ENCODE measurements at regions not wholly inside any gene's neighbourhood (a gene's known extent, or its start where the extent isn't known, plus 50 kb on each side); places are given as distances from the start of the nearest gene placed in this dataset.
"Not testable (repeated sequence)": the region's sequence is repeated elsewhere in the genome, so short reads cannot be mapped to it uniquely, and the experiment has no call there.

- not testable (repeated sequence) for DNase-seq
Observed at GRCh38 chr7:35910621-35911020, 109.8 kb downstream of the SEPTIN7 start.

GRCh38 chr7:35913350-35913749 lies 112.5 kb downstream of the SEPTIN7 start:
- DNase-seq = not testable (repeated sequence)

DNA sequence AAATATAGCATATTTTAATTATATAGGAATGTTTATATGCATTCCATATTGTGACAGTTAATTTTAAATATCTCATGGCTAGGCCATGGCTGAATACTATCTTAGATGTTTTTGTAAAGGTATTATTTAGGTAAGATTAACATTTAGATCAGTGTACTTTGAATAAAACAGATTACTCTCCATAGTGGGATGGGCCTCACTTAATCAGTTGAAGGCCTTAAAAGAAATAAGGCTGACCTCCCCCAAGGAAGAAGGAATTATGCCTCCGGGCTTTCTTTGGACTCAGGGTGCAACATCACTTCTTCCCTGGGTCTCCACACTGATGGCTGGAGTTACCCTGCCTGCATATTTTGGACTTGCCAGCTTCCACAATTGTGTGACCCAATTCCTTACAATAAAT lies 113.4 kb downstream of the SEPTIN7 start:
- DNase-seq = not testable (repeated sequence)

- DNase-seq = not testable (repeated sequence)
Observed at GRCh38 chr7:35915247-35915955, 114.5 kb downstream of the SEPTIN7 start.

GRCh38 chr7:35918217-35918616 lies 117.4 kb downstream of the SEPTIN7 start:
- DNase-seq = not testable (repeated sequence)

DNA sequence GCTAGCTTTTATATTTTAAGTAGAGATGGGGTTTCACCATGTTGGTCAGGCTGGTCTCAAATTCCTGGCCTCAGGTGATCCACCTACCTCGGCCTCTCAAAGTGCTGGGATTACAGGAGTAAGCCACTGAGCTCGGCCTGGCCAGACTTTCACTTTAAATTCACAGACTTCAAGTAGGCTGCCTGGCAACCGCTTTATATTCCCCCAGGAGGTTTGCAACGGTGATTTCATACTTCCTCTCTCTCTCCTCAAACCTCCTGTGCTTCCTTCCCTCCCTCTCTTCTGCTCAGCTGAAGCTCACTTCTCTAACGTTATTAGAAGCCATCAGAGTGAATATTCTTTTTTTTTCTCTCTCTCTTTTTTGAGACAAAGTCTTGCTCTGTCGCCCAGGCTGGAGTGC lies 118.8 kb downstream of the SEPTIN7 start:
- DNase-seq = peak; percentile 12

DNA sequence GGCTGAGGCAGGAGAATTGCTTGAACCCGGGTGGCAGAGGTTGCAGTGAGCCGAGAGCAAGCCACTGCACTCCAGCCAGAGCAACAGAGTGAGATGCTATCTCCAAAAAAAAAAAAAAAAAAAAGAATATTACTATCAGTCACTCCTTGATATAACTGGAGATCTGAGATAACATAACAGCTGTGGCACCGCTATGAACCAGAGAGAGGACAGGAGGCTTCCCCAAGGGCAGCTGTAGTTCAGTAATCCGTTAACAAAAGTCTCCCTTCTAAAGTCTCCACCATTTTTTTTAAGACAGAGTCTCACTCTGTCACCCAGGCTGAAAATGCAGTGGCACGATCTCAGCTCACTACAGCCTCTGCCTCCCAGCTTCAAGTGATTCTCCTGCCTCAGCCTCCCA lies 120.5 kb downstream of the SEPTIN7 start:
- DNase-seq = not testable (repeated sequence)

- not testable (repeated sequence) for DNase-seq
Observed at GRCh38 chr7:35924668-35925067, 123.8 kb downstream of the SEPTIN7 start.

DNA sequence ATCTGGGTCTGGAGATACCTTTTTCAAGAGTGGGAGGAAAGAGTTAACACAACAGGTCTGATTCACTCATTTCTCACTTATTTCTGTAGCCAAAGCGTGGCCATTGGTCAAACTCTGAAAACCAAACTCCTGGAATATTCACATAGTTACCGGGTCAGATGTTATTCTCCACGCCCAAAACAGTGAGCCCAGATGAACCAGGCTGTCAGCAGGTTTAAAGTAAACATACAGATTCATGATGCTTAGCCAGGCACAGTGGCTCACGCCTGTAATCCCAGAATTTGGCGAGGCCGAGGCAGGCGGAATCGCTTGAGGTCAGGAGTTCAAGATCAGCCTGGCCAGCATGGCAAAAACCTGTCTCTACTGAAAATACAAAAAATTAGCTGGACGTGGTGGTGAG lies 126.1 kb downstream of the SEPTIN7 start:
- DNase-seq = not testable (repeated sequence)

GRCh38 chr7:35931134-35931533 lies 130.3 kb downstream of the SEPTIN7 start:
- not testable (repeated sequence) for DNase-seq

- DNase-seq = not testable (repeated sequence)
Observed at GRCh38 chr7:35931551-35931950, 130.7 kb downstream of the SEPTIN7 start.

DNA sequence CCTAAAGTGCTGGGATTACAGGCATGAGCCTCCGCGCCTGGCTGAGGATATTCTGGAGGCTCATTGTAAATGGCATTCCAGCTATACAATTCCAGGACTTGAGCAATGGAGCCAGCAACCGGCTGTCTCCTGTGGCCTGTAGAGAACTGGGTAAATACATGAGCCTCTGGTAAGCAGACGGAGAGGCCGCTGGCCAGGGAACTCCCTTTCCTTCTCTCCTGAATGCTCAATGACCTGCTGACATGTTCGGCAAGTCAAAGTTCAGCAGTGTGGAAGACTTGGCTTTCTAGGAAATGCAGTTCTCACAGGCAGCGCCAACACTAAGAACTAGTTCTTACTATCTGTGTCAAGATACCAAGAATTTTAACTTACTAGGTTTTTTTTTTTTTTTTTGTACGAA lies 139.8 kb downstream of the SEPTIN7 start:
- DNase-seq = not testable (repeated sequence)

- not testable (repeated sequence) for DNase-seq
Observed at GRCh38 chr7:35945621-35946020, 144.8 kb downstream of the SEPTIN7 start.

- DNase-seq = not testable (repeated sequence)
Observed at GRCh38 chr7:35955735-35956134, 154.9 kb downstream of the SEPTIN7 start.

DNA sequence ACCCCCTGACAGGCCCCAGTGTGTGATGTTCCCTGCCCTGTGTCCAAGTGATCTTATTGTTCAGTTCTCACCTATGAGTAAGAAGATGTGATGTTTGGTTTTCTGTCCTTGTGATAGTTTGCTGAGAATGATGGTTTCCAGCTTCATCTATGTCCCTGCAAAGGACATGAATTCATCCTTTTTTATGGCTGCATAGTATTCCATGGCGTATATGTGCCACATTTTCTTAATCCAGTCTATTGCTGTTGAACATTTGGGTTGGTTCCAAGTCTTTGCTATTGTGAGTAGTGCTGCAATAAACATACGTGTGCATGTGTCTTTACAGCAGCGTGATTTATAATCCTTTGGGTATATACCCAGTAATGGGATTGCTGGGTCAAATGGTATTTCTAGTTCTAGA lies 156.1 kb downstream of the SEPTIN7 start:
- not testable (repeated sequence) for DNase-seq

DNA sequence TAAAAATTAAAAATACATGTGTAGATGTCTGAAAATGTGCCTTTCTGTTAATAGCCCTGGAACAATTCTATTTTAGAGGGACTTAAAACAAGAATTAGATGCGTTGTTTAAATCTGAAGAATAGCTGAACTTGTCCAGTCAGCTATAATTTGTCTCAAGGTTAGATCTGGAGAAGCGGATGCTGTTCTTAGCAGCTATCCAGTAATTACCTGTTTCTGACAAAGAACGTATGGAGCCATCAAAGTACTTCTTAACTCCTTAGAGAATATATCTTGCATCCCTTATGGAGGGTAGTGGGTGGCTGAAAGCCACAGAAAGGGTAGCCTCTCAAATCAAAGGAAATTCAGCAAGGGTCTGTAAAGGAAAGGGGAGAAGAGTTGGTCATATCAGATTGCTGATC lies 160.4 kb downstream of the SEPTIN7 start:
- DNase-seq = not testable (repeated sequence)

DNA sequence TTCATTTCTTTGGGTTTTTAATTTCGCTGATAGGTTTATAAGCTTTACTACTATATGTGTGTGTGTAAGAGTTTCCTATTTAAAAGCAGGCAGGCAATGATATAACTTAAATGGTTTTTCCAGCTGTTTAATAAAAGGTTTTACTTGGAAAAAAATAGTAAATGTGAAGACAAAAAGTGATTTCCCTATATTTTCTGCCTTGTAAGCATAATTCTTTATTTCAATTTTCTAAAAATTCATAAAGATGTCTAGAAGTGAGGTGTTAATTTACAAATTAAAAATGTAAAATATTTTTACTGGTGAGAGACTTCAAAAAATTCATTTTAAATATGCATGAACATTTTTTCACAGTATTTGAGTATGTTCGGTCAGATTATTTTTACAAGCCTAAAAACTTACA lies 161.8 kb downstream of the SEPTIN7 start:
- not testable (repeated sequence) for DNase-seq

DNA sequence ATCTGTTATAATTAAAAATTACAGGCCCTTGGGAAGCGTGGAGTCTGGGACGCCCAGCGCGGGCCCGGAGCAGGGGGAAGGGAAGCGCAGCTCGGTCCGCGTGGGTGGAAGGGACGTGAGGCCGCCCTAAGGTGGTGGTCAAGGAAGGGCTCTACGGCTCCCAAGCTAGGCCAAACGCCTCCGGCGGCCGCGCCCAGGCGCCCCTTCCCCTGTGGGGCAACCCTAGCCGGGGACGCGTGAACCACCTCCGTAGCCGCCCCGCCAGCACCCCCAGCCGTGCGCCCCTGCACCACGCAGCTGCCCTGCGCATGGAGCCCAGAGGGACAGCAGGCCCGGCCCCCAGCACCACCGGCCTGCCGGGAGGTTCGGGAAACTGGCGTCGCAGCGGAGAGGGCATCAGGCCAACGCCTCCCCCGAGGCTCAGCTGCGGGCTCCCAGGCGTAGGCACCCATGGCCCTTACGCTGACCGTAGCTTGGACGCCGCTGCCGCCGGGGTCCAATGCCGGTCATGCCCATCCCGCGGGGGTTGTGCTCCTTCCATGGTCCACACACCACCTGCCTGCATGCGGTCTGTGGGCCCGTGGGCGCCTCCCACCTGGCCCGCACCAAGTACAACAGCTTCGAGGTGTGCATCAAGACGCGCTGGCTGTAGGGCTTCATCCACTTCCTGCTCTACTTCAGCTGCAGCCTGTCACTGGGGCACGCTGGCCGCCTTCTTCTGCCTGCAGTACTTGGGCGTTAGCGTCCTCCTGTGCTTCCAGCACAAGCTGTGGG lies 166.7 kb downstream of the SEPTIN7 start:
- DNase-seq = no peak

GRCh38 chr7:35968140-35968940 lies 167.5 kb downstream of the SEPTIN7 start:
- DNase-seq = no peak

DNA sequence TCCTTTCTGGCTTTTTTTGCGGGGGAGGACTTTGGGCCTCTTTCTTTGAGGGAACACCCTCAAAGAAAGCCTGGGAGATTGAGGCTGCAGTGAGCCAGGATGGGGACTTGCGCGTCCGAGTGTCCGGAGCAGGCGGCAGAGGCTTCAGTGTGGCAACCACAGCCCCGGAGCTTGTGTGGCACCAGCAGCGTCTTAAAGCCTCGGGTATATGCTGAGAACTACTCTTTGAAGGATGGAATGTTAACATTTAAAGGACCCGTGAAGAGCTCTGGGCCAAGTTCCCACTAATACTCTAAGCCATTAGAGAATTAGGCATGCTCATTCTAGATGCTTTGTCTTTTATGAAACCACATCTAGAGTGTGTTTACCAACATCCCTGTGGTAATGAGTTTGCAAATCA lies 168.2 kb downstream of the SEPTIN7 start:
- DNase-seq = no peak

DNA sequence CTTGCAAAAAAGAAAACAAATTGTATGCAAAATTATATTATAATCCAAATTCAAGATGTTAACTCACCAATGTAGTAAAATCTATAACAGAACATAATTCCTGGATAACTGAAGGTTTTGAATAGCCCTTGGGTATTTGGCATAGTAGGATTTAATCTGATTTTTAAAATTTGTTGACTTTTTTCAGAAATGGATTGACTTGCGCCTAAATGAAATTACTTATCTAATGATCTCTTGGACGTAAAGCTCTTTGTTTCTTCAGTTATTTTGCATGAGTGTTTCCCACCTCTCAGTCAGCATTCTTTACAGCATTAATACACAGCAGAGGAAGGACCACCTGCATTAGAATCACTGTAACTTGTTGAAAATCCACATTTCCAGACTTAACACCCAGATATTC lies 169.6 kb downstream of the SEPTIN7 start:
- no peak for DNase-seq

GRCh38 chr7:35971133-35971891 lies 170.5 kb downstream of the SEPTIN7 start:
- no peak for DNase-seq
